ENCODE measurements at regions not wholly inside any gene's neighbourhood (a gene's known extent, or its start where the extent isn't known, plus 50 kb on each side); places are given as distances from the start of the nearest gene placed in this dataset.

- TF ChIP-seq CTCF (IDR thresholded peaks at IDR 0.05) = no peak
- TF ChIP-seq ZFX (IDR thresholded peaks at IDR 0.05; ENCODE audit: borderline replicate concordance) = no peak
Measured at GRCh38 chr4:159515314-159516025, 412.6 kb downstream of the RAPGEF2 start.

Measured in 22Rv1 (cell line).